ENCODE measurements at regions not wholly inside any gene's neighbourhood (a gene's known extent, or its start where the extent isn't known, plus 50 kb on each side); places are given as distances from the start of the nearest gene placed in this dataset.

- no peak for TF ChIP-seq POLR2A (IDR thresholded peaks at IDR 0.05)
- no peak for TF ChIP-seq POLR2AphosphoS5 (IDR thresholded peaks at IDR 0.05)
- no peak for TF ChIP-seq CTCF (IDR thresholded peaks at IDR 0.05)
- TF ChIP-seq EP300 (IDR thresholded peaks at IDR 0.05) = no peak
- Histone ChIP-seq H3K9me3 (no peaks in the 10 kb centered on the region), H3K36me3 (no peaks in the 10 kb centered on the region), H3K27ac (no peak overlapping the region), H3K27me3 (no peaks in the 10 kb centered on the region), H3K4me1 (no peaks in the 10 kb centered on the region), H3K4me3 (no peak overlapping the region)
- DNase-seq = no peak
- 78 to 85% methylated on average over 10 of the region's 10 CpGs for WGBS, 2 donors
- intact Hi-C loops (cut with DNase I) = no loop called here
Measured at GRCh38 chr6:165915022-165915770, 252.2 kb upstream of the PDE10A start.

- Histone ChIP-seq H3K9me3 (no peaks in the 10 kb centered on the region), H3K27me3 (no peaks in the 10 kb centered on the region), H3K4me3 (no peak overlapping the region), H3K27ac (no peak overlapping the region), H3K4me1 (no peaks in the 10 kb centered on the region), H3K36me3 (no peaks in the 10 kb centered on the region)
- WGBS, 2 donors = 80 to 82% methylated on average over 8 of the region's 8 CpGs
- intact Hi-C loops (cut with DNase I) = no loop called here
- DNase-seq = no peak
- TF ChIP-seq POLR2A (IDR thresholded peaks at IDR 0.05) (no peak), POLR2AphosphoS5 (IDR thresholded peaks at IDR 0.05) (no peak), EP300 (IDR thresholded peaks at IDR 0.05) (no peak), CTCF (IDR thresholded peaks at IDR 0.05) (no peak)
Measured at GRCh38 chr6:165913676-165914570, 250.9 kb upstream of the PDE10A start.

- Histone ChIP-seq H3K27me3 (no peaks in the 10 kb centered on the region), H3K27ac (no peak overlapping the region), H3K4me1 (no peaks in the 10 kb centered on the region), H3K4me3 (no peak overlapping the region), H3K36me3 (no peaks in the 10 kb centered on the region), H3K9me3 (no peaks in the 10 kb centered on the region)
- no peak for TF ChIP-seq CTCF (IDR thresholded peaks at IDR 0.05)
- TF ChIP-seq EP300 (IDR thresholded peaks at IDR 0.05) = no peak
- TF ChIP-seq POLR2A (IDR thresholded peaks at IDR 0.05) = no peak
- TF ChIP-seq POLR2AphosphoS5 (IDR thresholded peaks at IDR 0.05) = no peak
- no peak for DNase-seq
- intact Hi-C loops (cut with DNase I) = no loop called here
- 53 to 76% methylated on average over 11 of the region's 11 CpGs for WGBS, 2 donors
Measured at GRCh38 chr6:165910184-165910966, 247.3 kb upstream of the PDE10A start.

GRCh38 chr6:165906736-165907135, 243.7 kb upstream of the PDE10A start:
- Histone ChIP-seq H3K27me3 (no peaks in the 10 kb centered on the region), H3K36me3 (no peaks in the 10 kb centered on the region), H3K4me3 (no peak overlapping the region), H3K27ac (no peak overlapping the region), H3K4me1 (no peaks in the 10 kb centered on the region), H3K9me3 (no peaks in the 10 kb centered on the region)
- intact Hi-C loops (cut with DNase I) = no loop called here
- TF ChIP-seq POLR2AphosphoS5 (IDR thresholded peaks at IDR 0.05) (no peak), POLR2A (IDR thresholded peaks at IDR 0.05) (no peak), EP300 (IDR thresholded peaks at IDR 0.05) (no peak), CTCF (IDR thresholded peaks at IDR 0.05) (no peak)
- 87 to 90% methylated on average over 7 of the region's 7 CpGs for WGBS, 2 donors
- DNase-seq = no peak
